ENCODE measurements at regions not wholly inside any gene's neighbourhood (a gene's known extent, or its start where the extent isn't known, plus 50 kb on each side); places are given as distances from the start of the nearest gene placed in this dataset.
"Not testable (repeated sequence)": the region's sequence is repeated elsewhere in the genome, so short reads cannot be mapped to it uniquely, and the experiment has no call there.

- not testable (repeated sequence) for TF ChIP-seq CTCF (IDR thresholded peaks at IDR 0.05); REST (IDR thresholded peaks at IDR 0.05; ENCODE audit: insufficient read depth in 1 of 2, low read depth in 2 of 2, low read length in 1 of 2); POLR2AphosphoS5 (IDR thresholded peaks at IDR 0.05; ENCODE audit: low read depth, low read length)
These were observed 165.9 kb upstream of the ZNG1F start for GRCh38 chr9:41354978-41355377.

All from Panc1 (cell line).